GM21737 (cell line): ENCODE measurements at regions not wholly inside any gene's neighbourhood (a gene's known extent, or its start where the extent isn't known, plus 50 kb on each side); places are given as distances from the start of the nearest gene placed in this dataset.

ENCODE experiments used
- ATAC-seq: cut with Tn5 transposase; IDR thresholded peaks from one replicate; pipeline ENCODE4 v1.9.1; 2021; ENCODE audit warnings: mild to moderate bottlenecking, moderate library complexity; ENCODE audit not compliant: unreplicated experiment

DNA sequence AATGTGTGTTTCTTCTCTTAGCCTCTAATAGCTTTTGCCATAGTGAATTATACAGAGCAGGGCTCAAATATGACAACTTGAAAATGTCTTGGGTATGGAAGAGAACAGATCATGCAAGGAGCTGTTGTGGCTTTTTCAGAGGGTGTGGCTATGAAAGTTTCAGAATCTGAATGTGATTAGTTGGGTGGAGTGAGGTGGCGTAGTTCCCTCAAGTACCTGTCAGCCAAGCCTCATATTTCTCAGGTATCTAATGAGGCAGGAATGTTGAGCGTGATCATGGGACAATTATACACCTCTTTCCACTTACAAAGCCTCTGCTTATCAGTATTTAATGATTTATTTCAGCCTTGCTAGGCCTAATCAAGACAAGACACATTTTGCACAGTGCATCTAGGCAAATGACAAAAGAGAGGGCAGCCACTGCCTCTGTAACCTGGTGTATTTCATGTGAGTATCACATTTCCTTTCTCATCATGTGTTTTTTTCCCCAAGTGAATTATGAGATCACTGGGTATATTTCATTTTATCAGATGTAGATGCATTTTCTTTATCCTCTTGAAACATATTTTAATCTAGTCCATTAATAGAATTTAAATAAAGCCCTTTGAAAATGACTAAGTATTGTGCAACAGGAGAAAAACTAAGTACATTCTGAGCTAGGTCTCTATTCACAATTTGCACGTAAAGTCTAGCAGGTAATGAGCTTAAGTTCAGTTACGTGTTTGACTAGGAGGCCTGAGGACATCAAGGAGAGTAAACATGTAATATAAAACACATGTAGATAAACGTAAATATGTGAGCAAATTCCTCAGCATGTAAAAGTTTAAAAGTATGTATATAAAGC lies 644.4 kb upstream of the IGFBP3 start:
- no peak for ATAC-seq

DNA sequence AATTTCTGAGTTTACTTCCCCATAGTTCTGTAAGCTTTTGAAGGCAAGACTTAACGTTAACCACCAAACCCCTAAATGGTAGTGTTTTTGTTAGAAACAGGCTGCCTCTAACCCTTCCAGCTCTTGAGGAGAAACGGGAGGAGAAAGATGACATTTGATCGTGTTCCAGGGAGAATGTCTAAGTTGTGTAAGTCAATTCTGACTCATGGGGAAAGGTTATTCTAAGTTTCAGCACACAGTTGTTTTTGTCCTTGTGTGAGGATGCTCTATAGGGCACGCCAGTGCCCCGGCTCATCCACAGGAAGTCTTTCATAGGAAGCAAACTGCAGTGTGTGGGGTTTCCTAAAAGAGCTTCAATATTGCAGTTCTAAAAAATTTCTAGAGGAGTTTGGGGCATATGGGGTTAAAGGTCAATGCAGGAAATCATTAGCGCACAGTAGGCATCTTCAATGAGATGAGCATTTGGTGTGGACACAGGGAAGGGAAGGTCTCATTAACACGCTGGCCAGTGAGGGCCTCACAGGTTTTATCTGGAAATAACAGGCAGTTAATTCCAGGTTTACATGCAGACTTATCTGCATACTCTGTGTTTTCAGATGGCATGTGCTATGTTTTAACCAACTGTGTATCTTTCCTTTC lies 638.2 kb upstream of the IGFBP3 start:
- no peak for ATAC-seq

DNA sequence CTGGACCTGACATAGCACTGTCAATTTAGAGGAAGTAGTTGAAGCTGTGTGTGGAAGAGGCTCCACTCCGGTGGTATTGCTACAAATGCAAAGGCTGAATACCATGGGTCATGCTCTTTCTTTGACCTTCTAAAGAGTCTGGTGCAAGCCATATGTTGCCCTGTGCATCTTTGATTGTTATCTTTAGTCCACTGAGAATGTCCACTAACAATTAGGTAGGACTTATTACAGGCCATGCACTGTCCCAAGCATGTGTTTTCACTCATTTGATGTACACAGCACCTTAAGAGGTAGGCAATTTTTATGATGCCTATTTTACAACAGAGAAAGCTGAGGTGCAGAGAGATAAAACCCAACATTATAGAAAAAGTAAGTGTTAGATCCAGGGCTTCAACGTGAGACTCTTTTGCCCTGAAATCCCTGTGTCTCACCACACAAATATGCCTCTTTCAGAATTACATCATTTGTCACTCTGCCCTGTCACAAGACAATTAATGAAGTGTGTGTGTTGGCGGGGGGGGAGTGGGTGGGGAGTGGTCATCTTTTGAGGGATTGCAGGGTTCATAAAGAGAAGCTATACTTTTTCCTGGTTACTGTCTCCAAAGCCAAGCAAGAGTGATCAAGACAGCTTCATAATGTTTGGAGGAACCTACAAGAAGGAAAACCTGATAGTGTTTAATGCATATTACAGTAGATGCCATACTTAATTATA lies 637.6 kb upstream of the IGFBP3 start:
- no peak for ATAC-seq

DNA sequence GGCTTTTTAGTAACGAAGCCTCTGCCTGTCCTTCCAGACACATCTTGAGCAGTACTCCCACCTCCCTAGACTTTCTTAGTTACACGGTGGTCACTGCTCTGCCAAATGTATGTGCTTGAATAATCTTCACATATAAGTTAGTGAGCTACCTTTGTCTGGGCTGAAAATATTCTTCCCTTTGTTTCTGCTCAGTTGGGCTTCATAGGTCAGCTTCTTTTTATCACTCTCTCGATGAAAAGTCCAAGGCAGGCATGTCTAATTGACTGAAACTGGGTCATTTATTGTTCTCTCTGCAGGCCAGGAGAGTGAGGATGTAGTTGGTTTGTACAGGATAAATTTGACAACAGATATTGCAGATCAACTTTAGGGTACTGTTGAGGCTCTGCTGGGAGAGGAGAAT lies 636.7 kb upstream of the IGFBP3 start:
- ATAC-seq: no peak

DNA sequence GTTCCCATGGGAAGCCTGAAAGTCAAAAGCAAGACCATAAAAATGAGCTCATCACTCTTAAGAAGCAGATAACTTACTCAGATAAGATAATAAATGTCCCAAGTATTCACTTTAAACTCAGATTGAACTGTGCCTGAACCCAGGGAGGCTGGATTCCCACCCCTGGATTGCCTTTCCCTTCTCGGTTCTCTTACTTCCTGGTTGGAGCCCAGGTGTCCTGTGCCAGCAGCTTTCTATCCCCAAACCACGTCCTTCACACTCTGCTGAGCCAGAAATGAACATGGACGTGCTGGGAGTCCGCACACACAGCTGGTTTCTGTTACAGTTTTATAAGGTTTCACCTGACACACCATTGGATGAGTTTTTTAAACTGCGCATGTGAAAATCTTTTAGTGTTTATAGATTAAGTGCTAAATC lies 636.2 kb upstream of the IGFBP3 start:
- ATAC-seq: no peak

DNA sequence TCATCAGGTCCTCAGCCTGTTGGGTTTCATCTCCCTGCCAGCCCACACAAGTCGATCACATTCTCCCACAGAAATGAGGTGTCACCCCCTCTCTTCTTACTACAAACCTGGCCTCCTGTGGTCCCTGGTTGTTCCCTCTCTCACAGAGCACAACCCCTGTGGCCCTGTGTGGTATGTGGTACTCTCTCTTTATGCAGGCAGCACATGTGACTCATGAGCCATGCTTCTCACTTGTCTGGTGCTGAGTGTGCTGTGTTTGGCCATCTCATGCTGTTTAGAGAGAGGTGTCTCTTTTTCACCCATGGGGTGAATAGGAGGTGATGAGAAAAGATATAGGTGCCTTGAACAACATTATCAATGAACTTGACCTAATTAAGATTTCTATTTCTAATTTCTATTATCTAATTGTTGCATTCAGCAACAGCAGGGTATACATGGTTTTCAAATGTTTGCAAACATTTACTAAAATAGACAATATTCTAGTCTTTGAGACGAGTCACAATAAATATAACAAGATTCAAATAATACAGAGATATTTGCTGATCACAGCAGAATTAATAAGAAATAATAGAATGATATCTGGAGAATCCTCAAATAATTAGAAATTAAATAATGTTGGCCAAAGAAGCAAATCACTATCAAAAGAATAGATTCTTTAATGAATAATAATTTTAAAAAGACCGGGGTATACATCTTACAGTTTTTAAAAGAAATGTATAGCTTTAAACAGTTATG lies 633.8 kb upstream of the IGFBP3 start:
- no peak for ATAC-seq

DNA sequence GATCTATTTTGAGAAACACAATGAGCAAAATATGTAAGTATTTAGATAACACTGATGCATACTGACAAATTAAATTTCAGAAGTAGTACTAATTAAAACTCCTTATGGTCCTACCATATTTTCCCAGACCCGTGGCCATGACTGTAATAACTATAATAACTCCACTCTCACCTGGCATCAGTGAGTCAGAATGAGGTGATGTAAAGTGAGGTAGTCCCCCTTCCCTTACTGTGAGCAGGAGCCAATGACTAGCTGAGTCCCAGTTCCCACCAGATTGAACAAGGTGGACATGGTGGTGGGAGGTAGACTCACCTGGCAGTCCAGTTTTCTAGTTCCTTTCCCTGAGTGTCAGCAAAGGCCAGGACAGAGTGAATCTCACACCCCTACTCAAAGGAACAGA lies 630.5 kb upstream of the IGFBP3 start:
- no peak for ATAC-seq

DNA sequence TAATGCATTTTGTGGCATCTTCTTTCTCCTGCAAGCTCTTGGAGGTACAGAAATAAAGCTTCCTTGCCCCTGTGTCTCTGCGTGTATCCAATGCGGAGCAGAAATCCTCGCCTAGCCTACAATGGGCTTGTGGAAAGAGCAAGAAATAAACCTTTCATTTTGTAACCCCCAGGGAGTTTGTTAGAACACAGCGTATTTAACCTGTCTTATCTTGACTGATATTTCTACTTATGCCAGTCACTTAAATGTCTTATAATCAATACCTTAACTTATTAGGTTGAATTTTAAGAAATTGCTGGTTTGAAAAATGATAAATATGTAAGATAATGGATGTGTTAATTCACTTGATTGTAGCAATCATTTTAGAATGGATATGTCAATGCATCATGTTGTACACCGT lies 629.8 kb upstream of the IGFBP3 start:
- no peak for ATAC-seq

DNA sequence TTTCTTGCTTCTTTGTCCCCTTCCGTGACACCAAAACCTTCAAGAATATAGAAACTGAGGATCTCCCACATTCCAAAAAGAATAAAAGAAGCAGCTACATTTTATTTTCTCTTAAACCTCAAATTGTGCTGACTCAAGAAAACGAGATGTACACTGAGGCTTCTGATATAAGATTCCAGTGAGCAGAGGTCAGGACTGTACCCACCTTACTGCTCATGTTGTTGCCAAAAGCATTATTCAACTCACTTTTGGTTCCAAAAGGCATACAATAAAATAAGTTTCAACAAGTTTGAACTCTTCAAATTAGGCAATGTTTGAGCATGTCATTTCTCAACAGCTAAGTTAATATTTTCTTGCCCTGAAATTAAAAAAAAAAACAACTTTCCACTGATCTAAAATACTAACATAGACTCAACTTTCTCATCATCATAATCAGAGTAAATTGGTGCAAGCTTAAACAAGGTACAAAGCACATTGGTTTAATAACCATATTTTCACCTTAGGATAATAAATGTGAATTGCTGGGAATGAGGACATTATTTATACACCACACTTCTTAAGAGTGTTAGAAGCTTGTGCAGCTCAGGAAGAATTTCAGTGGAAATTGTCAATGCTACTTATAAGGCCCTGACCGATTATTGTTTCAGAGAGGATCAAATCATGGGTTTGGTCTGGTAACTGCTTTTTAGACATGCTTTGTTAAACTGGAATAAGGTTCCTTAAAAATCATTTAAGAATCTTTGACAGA lies 629.0 kb upstream of the IGFBP3 start:
- no peak for ATAC-seq

DNA sequence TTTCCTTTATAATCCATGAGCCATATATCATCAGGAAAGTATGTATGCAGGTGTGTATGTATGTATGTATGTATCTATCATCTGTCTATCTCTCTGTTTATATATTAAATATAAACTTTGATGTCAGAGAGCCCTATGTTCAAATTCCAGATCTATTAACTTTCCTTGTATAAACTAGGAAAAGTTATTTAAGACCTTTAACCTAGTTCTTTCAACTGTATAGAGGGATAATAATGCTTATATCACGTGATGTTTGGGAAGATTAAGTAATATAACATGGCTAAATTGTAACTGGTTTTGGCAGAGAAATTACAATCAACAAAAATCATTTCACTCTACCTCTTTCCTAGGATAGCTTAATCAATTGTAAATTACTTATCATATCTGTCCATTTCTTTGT lies 628.3 kb upstream of the IGFBP3 start:
- no peak for ATAC-seq

DNA sequence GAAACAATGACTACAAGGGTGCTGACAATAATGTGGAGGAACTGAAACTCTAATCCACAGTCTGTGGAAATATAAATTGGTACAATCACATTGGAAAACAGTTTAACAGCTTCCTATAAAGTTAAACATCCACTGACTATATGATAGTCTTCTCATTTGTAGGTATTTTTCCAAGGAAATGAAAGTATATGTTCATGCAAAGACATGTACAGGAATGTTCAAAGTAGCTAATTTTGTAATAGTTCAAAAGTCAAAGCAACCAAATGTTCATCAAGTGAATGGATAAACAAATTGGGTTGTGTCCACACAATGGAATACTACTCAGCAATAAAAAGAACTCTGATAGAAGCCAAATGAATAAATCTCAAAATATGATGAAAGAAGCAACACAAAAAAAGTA lies 626.0 kb upstream of the IGFBP3 start:
- no peak for ATAC-seq

DNA sequence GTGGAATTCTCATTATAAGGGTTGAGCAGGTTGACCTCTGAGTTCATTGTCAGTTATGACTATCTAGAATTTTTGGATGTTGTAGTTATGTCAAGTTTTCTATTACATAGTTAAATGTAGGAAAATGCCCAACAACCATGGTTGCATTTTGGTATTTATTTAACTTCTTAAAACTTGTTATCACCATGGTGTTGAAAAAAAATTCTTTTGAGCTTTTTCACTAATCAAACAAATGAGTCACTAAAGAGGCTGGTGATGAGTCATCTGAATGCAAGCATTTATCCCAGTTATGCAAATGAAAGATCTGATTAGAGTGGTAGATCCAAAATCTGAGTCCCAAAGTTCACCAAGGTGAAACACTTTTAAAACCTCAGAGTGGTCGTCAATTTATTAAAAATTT lies 624.7 kb upstream of the IGFBP3 start:
- no peak for ATAC-seq

DNA sequence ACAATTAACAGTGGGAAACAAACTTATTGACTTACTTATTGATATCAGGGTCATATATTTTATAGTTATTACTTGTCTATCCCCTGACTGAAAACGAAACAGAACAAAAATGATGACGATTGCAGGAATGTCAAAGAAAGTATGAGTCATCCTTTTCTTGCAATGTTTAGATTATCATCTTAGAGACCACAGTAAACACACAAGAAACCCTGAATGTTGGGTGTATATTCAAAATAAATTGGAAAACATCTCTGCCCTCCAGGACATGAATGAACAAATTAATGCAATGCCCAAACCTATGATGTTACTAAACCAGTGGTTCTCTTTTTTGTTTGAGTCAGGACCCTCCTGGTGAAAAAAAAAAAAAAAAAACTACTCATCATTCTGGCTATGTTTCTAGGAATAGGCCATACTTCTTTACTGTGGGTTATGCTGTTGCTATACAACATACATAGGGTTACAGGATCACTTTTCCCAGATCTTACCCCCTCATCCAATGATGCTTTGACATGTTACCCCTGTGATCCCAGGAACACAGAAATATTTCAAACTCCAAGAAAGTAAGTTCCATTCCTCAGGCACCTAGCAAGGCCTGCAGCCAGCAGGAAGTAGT lies 623.4 kb upstream of the IGFBP3 start:
- ATAC-seq: no peak

DNA sequence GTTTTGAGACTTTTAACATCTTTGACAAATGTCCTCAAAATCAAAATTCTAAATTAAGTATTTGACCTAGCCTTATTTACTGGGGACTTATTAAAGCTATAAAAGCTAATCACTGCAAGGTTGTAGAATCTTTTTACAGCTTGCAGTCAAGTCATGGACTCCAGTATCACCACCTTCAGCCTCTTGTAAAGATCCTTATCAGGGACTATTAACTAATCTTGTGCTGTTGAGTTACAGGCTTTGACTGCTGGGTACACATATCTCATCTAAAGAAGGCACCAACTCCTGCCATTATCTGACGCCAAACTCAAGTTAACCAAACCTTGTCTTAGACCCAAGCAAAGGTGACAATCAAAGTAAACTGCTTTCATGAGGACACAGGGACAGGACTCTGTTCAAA lies 621.0 kb upstream of the IGFBP3 start:
- ATAC-seq: no peak

DNA sequence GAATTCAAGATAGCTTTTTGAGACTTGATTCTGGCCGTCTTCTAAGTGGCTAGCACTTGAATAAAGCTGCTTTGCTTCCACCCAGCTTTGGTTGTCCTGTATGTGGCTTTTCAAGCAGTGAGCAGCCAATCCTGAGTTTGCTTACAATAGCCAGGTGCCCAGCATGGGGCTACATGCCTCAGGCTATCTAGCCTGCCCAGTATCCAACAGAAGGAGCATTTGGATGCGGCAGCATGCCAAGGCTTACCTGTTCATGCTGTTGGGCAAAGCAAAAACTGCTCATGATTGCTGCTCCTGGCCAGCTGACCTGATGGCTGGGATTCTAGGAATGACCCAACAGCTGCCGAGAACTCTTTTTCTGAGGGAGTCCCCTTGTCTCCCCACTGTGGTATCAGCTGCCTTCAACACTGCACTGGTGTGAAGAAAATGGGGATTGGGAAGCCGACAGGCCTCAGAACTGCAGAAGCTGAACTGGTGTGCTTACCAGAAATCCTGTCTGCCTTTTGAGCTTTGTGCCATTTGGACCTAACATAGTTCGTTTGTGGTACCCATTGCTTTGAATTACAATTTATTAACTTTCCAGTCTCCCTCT lies 618.9 kb upstream of the IGFBP3 start:
- ATAC-seq: no peak

DNA sequence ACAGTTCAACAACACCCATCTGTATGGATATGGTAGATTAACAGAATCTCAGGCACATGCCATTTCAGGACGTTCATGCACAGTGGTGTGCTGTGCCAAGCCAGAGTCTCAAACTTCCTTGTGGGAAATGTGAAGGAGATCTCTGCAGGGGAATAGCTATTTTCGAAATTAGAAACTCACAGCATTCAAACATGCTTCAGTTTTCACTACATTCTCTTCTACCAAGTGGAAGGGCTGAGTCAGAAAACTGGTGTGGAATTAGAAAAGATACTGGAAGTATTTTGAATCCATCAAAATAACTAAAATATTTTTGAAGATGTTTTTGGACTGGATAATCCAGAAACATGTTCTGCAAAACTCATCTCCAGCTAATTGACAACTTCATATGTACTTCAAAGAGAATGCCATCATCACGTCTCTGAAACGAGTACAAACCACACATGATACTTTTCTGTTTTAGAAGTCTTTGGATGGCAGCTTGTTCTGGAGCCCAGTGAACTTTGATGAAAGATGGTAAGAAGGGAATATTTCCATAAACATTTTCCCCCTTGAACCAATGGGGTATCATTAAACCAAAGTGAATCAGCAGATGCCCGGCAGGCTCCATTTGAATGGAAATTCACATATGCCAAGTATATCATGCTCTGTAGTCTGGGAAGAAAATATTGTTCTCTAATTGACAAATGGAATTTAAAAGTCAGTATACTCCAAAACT lies 616.3 kb upstream of the IGFBP3 start:
- no peak for ATAC-seq

DNA sequence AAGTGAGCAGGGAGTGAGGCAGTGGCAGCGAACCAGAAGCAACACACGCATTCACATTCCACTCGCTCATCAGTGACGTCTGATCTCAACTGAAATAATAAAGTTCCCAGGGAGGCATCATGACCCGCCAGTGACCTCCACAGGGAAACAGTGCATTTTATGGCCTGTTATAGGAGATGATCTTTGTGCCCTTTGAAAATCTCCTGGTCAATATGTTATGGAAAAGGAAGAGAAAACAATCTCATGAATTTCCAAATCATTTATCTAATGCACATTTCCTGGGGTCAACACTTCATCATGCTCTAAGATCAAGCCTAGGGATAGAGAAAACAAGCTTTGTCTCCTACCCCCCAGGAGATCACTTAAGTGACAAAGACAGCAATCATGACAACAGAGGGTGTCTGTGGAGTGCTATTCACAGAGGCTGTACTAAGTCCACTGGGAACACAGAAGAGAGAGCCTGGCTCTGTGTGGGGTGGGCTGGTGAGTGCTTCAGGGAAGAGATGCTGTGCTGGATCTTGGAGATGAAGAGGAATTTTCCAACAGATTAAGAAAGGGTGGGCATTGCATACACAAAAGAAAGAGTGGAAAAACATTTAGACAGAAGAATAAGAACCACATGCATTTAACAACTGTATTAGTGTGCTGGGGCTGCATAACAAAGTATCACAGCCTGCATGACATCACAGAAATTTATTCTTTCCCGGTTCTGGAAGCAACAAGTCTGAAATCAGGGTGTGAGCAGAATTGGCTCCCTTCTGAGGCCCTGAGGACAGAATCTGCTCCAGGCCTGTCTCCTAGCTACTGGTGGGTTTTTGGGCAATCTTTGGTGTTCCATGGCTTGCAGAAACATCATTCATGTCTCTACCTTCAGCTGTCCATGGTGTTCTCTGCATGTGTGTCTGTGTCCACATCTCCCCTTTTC lies 613.9 kb upstream of the IGFBP3 start:
- ATAC-seq: no peak

DNA sequence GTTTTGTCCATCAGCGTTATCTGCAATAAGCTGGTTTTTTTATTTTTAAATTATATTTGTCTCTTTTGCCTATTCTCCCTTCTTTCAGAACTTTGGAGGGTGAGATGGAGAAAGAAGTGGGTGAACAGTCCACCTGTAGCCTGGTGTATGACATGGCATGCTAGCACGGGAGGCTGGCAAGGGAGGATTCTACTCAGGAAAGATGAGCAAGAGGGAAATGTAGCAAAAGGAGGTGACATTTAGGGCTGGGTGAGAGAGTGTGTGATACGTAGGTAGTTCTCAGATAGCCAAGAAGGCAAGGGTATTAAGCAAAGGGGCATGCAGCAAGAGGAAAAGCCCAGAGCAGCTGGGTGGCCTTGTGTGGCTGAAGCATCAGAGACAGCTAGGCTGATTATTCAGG lies 612.9 kb upstream of the IGFBP3 start:
- no peak for ATAC-seq
